ENCODE measurements at regions not wholly inside any gene's neighbourhood (a gene's known extent, or its start where the extent isn't known, plus 50 kb on each side); places are given as distances from the start of the nearest gene placed in this dataset.

DNA sequence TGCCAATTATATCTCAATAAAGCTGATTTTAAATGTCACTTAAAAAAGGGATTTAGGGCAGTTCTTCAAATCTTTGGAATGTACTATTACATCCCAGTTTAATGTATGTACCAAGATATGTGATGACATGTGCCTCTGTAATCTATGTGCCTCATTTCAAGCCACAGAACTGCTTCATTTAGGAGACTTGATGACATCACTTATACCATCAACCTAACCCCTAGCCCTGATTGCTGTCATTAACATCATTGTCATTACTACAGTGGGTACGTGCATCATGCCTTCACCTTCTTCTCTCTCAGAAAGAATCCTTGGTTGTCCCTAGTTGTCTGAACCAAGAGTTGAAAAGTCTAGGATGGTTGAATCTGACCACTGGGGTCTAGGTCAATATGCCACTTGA lies 134.3 kb upstream of the RAB11FIP2 start:
- no peak for DNase-seq (ENCODE audit: low read depth, low spot score)
- Histone ChIP-seq H3K9ac (ENCODE audit: insufficient read length, low read depth) (no peak overlapping the region), H3K4me3 (ENCODE audit: insufficient read length, low read depth) (no peak overlapping the region), H3K9me3 (ENCODE audit: insufficient read depth, low read length) (no peaks in the 10 kb centered on the region), H3K36me3 (ENCODE audit: insufficient read depth, insufficient read length, low read length) (no peaks in the 10 kb centered on the region), H3K4me1 (ENCODE audit: insufficient read depth, insufficient read length) (no peaks in the 10 kb centered on the region), H3K27me3 (ENCODE audit: insufficient read depth, insufficient read length) (no peaks in the 10 kb centered on the region)
- TF ChIP-seq SUZ12 (IDR thresholded peaks at IDR 0.05; ENCODE audit: extremely low read depth, insufficient read depth, insufficient read length) = no peak
- no peak for TF ChIP-seq YY1 (IDR thresholded peaks at IDR 0.05; ENCODE audit: insufficient read depth, insufficient read length)
- no peak for TF ChIP-seq ZNF274 (IDR thresholded peaks at IDR 0.05; ENCODE audit: low read depth, low read length)

DNA sequence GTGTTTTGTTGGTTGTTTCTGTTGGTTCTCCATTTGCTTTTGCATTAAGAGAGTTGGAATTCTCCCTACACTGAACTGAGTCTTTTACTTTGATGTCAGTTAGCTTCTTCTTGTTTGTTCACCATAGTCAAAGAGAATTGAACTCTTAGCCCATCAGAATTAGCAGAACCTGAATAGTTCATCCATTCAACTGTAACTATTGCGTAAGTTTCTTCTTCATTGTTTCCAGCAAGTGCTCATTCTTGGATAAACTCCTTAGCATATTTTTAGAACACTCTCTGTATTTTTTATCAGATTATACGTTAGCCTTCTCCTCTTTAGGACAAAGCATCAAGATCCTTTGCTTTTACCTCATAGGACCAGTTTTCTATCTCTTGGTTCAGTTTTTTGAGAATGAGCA lies 128.4 kb upstream of the RAB11FIP2 start:
- Histone ChIP-seq H3K36me3 (ENCODE audit: insufficient read depth, insufficient read length, low read length) (no peaks in the 10 kb centered on the region), H3K4me1 (ENCODE audit: insufficient read depth, insufficient read length) (no peaks in the 10 kb centered on the region), H3K9ac (ENCODE audit: insufficient read length, low read depth) (no peak overlapping the region), H3K27me3 (ENCODE audit: insufficient read depth, insufficient read length) (no peaks in the 10 kb centered on the region), H3K9me3 (ENCODE audit: insufficient read depth, low read length) (no peaks in the 10 kb centered on the region), H3K4me3 (ENCODE audit: insufficient read length, low read depth) (no peak overlapping the region)
- TF ChIP-seq YY1 (IDR thresholded peaks at IDR 0.05; ENCODE audit: insufficient read depth, insufficient read length) (no peak), SUZ12 (IDR thresholded peaks at IDR 0.05; ENCODE audit: extremely low read depth, insufficient read depth, insufficient read length) (no peak), ZNF274 (IDR thresholded peaks at IDR 0.05; ENCODE audit: low read depth, low read length) (no peak)
- DNase-seq (ENCODE audit: low read depth, low spot score) = no peak

DNA sequence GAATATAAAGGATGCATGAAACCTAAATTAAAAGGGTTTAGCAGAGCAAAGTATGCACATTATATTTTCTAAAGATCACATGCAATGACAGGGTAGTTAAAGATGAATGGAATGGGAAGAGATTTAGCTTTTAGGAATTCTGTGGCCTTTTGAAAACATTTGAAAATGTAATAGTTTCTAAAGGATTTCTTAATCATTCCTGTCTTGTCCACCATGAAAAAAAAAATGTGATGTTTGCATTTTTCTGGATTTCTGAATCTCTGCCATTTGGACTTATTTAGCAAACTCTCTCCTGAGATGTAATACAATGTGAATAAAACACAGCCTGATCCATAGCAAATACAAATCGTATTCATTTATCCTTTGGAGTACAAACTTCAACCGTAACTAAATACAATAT lies 126.6 kb upstream of the RAB11FIP2 start:
- H3K36me3 ChIP-seq (ENCODE audit: insufficient read depth, insufficient read length, low read length) = no peaks in the 10 kb centered on the region
- no peaks in the 10 kb centered on the region for H3K27me3 ChIP-seq (ENCODE audit: insufficient read depth, insufficient read length)
- H3K9ac ChIP-seq (ENCODE audit: insufficient read length, low read depth) = no peak overlapping the region
- H3K4me1 ChIP-seq (ENCODE audit: insufficient read depth, insufficient read length) = no peaks in the 10 kb centered on the region
- H3K4me3 ChIP-seq (ENCODE audit: insufficient read length, low read depth) = no peak overlapping the region
- H3K9me3 ChIP-seq (ENCODE audit: insufficient read depth, low read length) = no peaks in the 10 kb centered on the region
- DNase-seq (ENCODE audit: low read depth, low spot score) = no peak
- TF ChIP-seq YY1 (IDR thresholded peaks at IDR 0.05; ENCODE audit: insufficient read depth, insufficient read length) (no peak), SUZ12 (IDR thresholded peaks at IDR 0.05; ENCODE audit: extremely low read depth, insufficient read depth, insufficient read length) (no peak), ZNF274 (IDR thresholded peaks at IDR 0.05; ENCODE audit: low read depth, low read length) (no peak)

DNA sequence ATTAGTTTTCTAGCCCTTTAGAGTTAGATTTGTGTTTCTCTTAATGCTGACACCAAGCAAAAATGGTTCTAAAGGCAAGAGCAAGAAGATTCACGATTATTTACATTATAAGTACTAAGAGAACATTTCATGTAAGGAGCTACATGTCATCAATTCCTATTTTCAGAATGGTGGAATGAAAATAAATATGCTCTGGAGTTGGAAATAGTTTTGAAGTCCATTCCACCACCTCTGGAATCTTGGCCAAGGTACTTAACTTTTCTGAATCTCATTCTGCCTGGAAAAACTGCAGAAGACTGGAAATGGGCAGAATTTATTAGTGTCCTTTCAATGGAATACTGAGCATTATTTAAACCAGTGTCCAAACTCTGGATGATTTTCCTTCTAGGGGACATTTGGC lies 125.1 kb upstream of the RAB11FIP2 start:
- no peaks in the 10 kb centered on the region for H3K4me1 ChIP-seq (ENCODE audit: insufficient read depth, insufficient read length)
- TF ChIP-seq SUZ12 (IDR thresholded peaks at IDR 0.05; ENCODE audit: extremely low read depth, insufficient read depth, insufficient read length) (no peak), ZNF274 (IDR thresholded peaks at IDR 0.05; ENCODE audit: low read depth, low read length) (no peak), YY1 (IDR thresholded peaks at IDR 0.05; ENCODE audit: insufficient read depth, insufficient read length) (no peak)
- no peak for DNase-seq (ENCODE audit: low read depth, low spot score)
- no peak overlapping the region for H3K9ac ChIP-seq (ENCODE audit: insufficient read length, low read depth)
- no peak overlapping the region for H3K4me3 ChIP-seq (ENCODE audit: insufficient read length, low read depth)
- no peaks in the 10 kb centered on the region for H3K9me3 ChIP-seq (ENCODE audit: insufficient read depth, low read length)
- no peaks in the 10 kb centered on the region for H3K36me3 ChIP-seq (ENCODE audit: insufficient read depth, insufficient read length, low read length)
- H3K27me3 ChIP-seq (ENCODE audit: insufficient read depth, insufficient read length) = no peaks in the 10 kb centered on the region

- no peak for TF ChIP-seq ZNF274 (IDR thresholded peaks at IDR 0.05; ENCODE audit: low read depth, low read length)
- TF ChIP-seq YY1 (IDR thresholded peaks at IDR 0.05; ENCODE audit: insufficient read depth, insufficient read length) = no peak
- no peak for TF ChIP-seq SUZ12 (IDR thresholded peaks at IDR 0.05; ENCODE audit: extremely low read depth, insufficient read depth, insufficient read length)
- no peaks in the 10 kb centered on the region for H3K9me3 ChIP-seq (ENCODE audit: insufficient read depth, low read length)
- no peak overlapping the region for H3K4me3 ChIP-seq (ENCODE audit: insufficient read length, low read depth)
- H3K9ac ChIP-seq (ENCODE audit: insufficient read length, low read depth) = no peak overlapping the region
- no peaks in the 10 kb centered on the region for H3K36me3 ChIP-seq (ENCODE audit: insufficient read depth, insufficient read length, low read length)
- no peak for DNase-seq (ENCODE audit: low read depth, low spot score)
- H3K4me1 ChIP-seq (ENCODE audit: insufficient read depth, insufficient read length) = no peaks in the 10 kb centered on the region
- no peaks in the 10 kb centered on the region for H3K27me3 ChIP-seq (ENCODE audit: insufficient read depth, insufficient read length)
Measured at GRCh38 chr10:118167056-118167700, 120.4 kb upstream of the RAB11FIP2 start.

DNA sequence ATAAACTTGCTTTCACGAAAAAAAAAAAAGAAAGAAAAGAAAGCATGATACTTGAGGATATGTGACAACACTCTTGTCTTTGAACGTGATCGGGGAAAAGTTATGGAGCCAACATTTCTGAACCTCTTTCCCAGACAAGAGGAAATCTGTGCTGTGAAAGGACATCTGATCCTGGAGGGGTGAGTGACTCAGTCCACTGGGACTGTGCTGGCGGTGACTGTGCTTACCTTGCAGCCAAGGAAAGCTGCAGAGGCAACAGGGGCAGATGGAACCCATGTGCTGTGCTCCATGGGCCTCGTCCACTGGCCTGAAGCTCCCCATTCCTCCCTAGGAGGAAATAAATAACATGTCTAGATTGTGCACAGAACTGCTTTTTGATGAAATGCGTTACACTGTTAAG lies 116.5 kb upstream of the RAB11FIP2 start:
- no peak for DNase-seq (ENCODE audit: low read depth, low spot score)
- no peak overlapping the region for H3K9ac ChIP-seq (ENCODE audit: insufficient read length, low read depth)
- TF ChIP-seq SUZ12 (IDR thresholded peaks at IDR 0.05; ENCODE audit: extremely low read depth, insufficient read depth, insufficient read length) (no peak), ZNF274 (IDR thresholded peaks at IDR 0.05; ENCODE audit: low read depth, low read length) (no peak), YY1 (IDR thresholded peaks at IDR 0.05; ENCODE audit: insufficient read depth, insufficient read length) (no peak)

DNA sequence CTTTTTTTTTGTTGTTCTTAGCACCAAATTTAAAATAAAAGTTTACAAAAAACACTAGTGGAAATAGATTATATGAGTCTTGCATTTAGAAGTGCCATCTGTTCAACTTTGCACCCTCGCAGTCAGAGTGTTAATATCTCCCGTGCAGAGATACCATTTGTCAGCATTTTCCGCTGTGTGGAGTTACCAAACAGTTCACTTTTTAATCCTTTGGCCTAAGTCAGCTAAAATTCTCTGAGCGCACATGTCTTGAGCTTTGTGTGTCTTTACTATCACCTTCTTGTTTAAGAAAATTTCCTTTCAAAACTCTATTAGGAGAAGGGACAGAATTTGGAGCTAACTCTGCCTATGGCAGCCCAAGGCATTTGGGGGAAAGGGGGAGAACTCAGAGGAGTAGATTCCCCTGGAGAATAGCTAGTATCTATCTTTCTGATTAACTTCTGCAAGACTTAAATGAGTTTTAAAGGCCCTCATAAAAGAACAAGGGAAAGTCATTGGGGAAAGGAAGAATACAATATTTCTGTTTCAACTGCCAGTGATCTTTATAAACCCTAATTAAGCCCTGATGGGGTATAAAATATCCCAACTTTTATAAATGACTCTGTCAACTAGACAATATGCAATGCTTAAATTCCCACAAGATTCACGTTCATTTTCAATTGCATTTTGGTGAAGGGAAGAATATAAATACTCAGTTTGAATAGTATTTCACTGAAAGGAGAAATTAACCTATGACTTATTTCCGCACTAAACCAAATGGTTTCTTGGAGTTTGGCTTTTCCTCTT lies 114.9 kb upstream of the RAB11FIP2 start:
- TF ChIP-seq SUZ12 (IDR thresholded peaks at IDR 0.05; ENCODE audit: extremely low read depth, insufficient read depth, insufficient read length) (no peak), YY1 (IDR thresholded peaks at IDR 0.05; ENCODE audit: insufficient read depth, insufficient read length) (no peak), ZNF274 (IDR thresholded peaks at IDR 0.05; ENCODE audit: low read depth, low read length) (no peak)

More for the DNA sequence above, 116.5 kb upstream of the RAB11FIP2 start:
- no peaks in the 10 kb centered on the region for H3K9me3 ChIP-seq (ENCODE audit: insufficient read depth, low read length)
- H3K4me3 ChIP-seq (ENCODE audit: insufficient read length, low read depth) = no peak overlapping the region
- H3K36me3 ChIP-seq (ENCODE audit: insufficient read depth, insufficient read length, low read length) = no peaks in the 10 kb centered on the region
- no peaks in the 10 kb centered on the region for H3K4me1 ChIP-seq (ENCODE audit: insufficient read depth, insufficient read length)
- H3K27me3 ChIP-seq (ENCODE audit: insufficient read depth, insufficient read length) = no peaks in the 10 kb centered on the region

More for the DNA sequence above, 114.9 kb upstream of the RAB11FIP2 start:
- no peaks in the 10 kb centered on the region for H3K27me3 ChIP-seq (ENCODE audit: insufficient read depth, insufficient read length)
- no peaks in the 10 kb centered on the region for H3K4me1 ChIP-seq (ENCODE audit: insufficient read depth, insufficient read length)
- H3K9me3 ChIP-seq (ENCODE audit: insufficient read depth, low read length) = no peaks in the 10 kb centered on the region
- no peak overlapping the region for H3K4me3 ChIP-seq (ENCODE audit: insufficient read length, low read depth)
- H3K9ac ChIP-seq (ENCODE audit: insufficient read length, low read depth) = no peak overlapping the region
- no peak for DNase-seq (ENCODE audit: low read depth, low spot score)
- no peaks in the 10 kb centered on the region for H3K36me3 ChIP-seq (ENCODE audit: insufficient read depth, insufficient read length, low read length)
